ENCODE measurements at regions not wholly inside any gene's neighbourhood (a gene's known extent, or its start where the extent isn't known, plus 50 kb on each side); places are given as distances from the start of the nearest gene placed in this dataset.

DNA sequence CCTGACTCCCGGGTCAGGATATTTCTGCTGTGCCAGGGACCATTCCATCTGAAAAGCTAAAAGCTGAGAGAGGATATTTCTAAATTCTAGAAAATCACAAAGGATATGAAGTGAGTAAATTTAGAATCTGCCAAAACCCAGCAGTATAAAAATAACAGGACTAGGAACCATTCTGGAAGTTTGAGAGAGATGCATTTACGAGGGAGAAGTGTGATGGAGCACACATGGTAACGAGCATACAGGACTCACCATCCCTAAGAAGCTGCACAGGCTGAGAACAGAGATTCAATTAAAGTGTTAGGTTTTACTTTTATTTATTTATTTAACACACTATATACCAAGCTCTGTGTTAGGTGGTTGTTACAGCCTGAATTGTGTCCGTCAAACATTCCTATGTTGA is 116.3 kb downstream of the GLUL start:
- intact Hi-C loops (cut with DNase I), result no loop called here

DNA sequence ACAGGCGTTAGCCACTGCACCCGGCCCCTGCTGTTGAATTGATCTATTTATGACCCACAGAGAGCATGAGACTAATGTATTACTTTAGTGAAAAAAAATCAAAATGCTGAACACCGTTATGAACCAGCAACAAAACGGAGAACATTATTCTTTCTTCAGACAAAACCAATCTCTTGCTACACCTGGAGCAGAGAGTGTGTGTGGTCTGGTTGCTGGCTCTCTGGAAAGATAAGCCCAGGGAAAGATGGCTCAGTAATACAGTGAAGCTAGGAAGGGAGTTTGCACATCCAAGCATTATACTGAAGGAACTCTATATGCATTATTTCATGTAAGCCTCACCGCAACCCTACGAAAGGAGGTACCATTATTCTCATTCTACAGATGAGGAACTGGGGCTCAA is 117.0 kb downstream of the GLUL start:
- H3K4me1 ChIP-seq (ENCODE audit: control insufficient read depth in 2 of 3, insufficient read depth in 2 of 3, low read depth in 1 of 3, low read length in 3 of 3), result no peaks in the 10 kb centered on the region
- DNase-seq (no peak), FAIRE-seq (no peak)
- intact Hi-C loops (cut with DNase I), result no loop called here
- H3K27me3 ChIP-seq (ENCODE audit: control insufficient read depth, insufficient read depth, low read length), result no peaks in the 10 kb centered on the region
- no peaks in the 10 kb centered on the region for H3K36me3 ChIP-seq (ENCODE audit: control insufficient read depth in 2 of 3, insufficient read depth in 3 of 3, low read length in 3 of 3)
- TF ChIP-seq, protein P1, sequence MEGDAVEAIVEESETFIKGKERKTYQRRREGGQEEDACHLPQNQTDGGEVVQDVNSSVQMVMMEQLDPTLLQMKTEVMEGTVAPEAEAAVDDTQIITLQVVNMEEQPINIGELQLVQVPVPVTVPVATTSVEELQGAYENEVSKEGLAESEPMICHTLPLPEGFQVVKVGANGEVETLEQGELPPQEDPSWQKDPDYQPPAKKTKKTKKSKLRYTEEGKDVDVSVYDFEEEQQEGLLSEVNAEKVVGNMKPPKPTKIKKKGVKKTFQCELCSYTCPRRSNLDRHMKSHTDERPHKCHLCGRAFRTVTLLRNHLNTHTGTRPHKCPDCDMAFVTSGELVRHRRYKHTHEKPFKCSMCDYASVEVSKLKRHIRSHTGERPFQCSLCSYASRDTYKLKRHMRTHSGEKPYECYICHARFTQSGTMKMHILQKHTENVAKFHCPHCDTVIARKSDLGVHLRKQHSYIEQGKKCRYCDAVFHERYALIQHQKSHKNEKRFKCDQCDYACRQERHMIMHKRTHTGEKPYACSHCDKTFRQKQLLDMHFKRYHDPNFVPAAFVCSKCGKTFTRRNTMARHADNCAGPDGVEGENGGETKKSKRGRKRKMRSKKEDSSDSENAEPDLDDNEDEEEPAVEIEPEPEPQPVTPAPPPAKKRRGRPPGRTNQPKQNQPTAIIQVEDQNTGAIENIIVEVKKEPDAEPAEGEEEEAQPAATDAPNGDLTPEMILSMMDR (IDR thresholded peaks at IDR 0.05; ENCODE audit: borderline replicate concordance, extremely low read depth, insufficient read depth), result no peak
- H3K9me3 ChIP-seq (ENCODE audit: control insufficient read depth in 2 of 3, insufficient read depth in 1 of 3, low read length in 3 of 3), result no peaks in the 10 kb centered on the region
- no peak overlapping the region for H3K4me3 ChIP-seq (ENCODE audit: low read length in 3 of 3)
- no peak overlapping the region for H3K27ac ChIP-seq (ENCODE audit: low read depth in 2 of 2, low read length in 2 of 2)
- no peak overlapping the region for H3K9ac ChIP-seq (ENCODE audit: low read length in 3 of 3)

More for the DNA sequence above, 116.3 kb downstream of the GLUL start:
- no peaks in the 10 kb centered on the region for H3K36me3 ChIP-seq (ENCODE audit: control insufficient read depth in 2 of 3, insufficient read depth in 3 of 3, low read length in 3 of 3)
- H3K4me3 ChIP-seq (ENCODE audit: low read length in 3 of 3), result no peak overlapping the region
- no peaks in the 10 kb centered on the region for H3K9me3 ChIP-seq (ENCODE audit: control insufficient read depth in 2 of 3, insufficient read depth in 1 of 3, low read length in 3 of 3)
- H3K27ac ChIP-seq (ENCODE audit: low read depth in 2 of 2, low read length in 2 of 2), result no peak overlapping the region
- no peaks in the 10 kb centered on the region for H3K27me3 ChIP-seq (ENCODE audit: control insufficient read depth, insufficient read depth, low read length)
- H3K9ac ChIP-seq (ENCODE audit: low read length in 3 of 3), result no peak overlapping the region
- no peak for FAIRE-seq
- DNase-seq, result no peak
- TF ChIP-seq, protein P1 (IDR thresholded peaks at IDR 0.05; ENCODE audit: borderline replicate concordance, extremely low read depth, insufficient read depth), result no peak
- no peaks in the 10 kb centered on the region for H3K4me1 ChIP-seq (ENCODE audit: control insufficient read depth in 2 of 3, insufficient read depth in 2 of 3, low read depth in 1 of 3, low read length in 3 of 3)

DNA sequence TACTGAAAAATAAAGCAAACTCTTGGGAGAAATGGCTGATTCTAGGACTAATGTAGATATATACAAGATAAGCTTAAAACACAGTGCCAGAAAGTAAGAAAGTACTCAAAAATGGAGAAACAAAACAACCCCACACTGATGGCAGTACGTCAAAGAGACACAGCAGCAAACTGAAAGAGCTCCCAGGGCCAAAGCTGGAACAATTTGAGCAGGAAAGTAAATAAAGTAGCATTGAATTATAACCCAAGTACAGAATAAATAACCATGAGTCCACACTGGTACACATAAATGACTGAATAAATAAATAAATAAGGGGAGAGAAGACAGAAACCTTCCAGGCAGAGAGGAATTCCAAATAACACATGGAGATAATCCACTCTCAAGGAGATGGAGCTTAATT is 120.9 kb downstream of the GLUL start:
- H3K27ac ChIP-seq (ENCODE audit: low read depth in 2 of 2, low read length in 2 of 2), result no peak overlapping the region
- H3K9ac ChIP-seq (ENCODE audit: low read length in 3 of 3), result no peak overlapping the region
- no peak overlapping the region for H3K4me3 ChIP-seq (ENCODE audit: low read length in 3 of 3)
- no peaks in the 10 kb centered on the region for H3K9me3 ChIP-seq (ENCODE audit: control insufficient read depth in 2 of 3, insufficient read depth in 1 of 3, low read length in 3 of 3)
- H3K36me3 ChIP-seq (ENCODE audit: control insufficient read depth in 2 of 3, insufficient read depth in 3 of 3, low read length in 3 of 3), result no peaks in the 10 kb centered on the region
- TF ChIP-seq, protein P1 (IDR thresholded peaks at IDR 0.05; ENCODE audit: borderline replicate concordance, extremely low read depth, insufficient read depth), result no peak
- H3K27me3 ChIP-seq (ENCODE audit: control insufficient read depth, insufficient read depth, low read length), result no peaks in the 10 kb centered on the region
- DNase-seq, result no peak
- no peak for FAIRE-seq
- intact Hi-C loops (cut with DNase I), result no loop called here
- H3K4me1 ChIP-seq (ENCODE audit: control insufficient read depth in 2 of 3, insufficient read depth in 2 of 3, low read depth in 1 of 3, low read length in 3 of 3), result no peaks in the 10 kb centered on the region

DNA sequence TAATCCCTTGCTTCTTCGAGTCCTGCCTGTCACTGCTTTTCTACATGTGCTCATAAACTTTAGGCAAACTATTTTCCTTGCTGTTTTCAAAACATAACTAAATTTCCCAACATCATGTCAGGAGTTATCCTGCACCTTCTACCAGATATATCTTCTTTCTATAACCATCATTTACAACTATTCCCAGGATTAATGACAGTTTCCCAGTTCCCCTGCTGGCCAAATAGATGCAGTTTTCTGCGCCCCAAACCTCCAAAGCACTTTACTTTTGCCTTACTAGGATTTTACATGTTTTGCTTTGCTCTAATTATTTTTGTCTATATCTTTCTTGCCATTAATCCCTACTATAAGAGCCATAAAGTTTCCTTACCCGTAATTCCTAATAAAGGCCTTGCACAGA is 122.5 kb downstream of the GLUL start:
- TF ChIP-seq, protein P1 (IDR thresholded peaks at IDR 0.05; ENCODE audit: borderline replicate concordance, extremely low read depth, insufficient read depth), result no peak
- Histone ChIP-seq H3K27me3 (ENCODE audit: control insufficient read depth, insufficient read depth, low read length) (no peaks in the 10 kb centered on the region), H3K4me3 (ENCODE audit: low read length in 3 of 3) (no peak overlapping the region), H3K36me3 (ENCODE audit: control insufficient read depth in 2 of 3, insufficient read depth in 3 of 3, low read length in 3 of 3) (no peaks in the 10 kb centered on the region), H3K9ac (ENCODE audit: low read length in 3 of 3) (no peak overlapping the region), H3K27ac (ENCODE audit: low read depth in 2 of 2, low read length in 2 of 2) (no peak overlapping the region), H3K4me1 (ENCODE audit: control insufficient read depth in 2 of 3, insufficient read depth in 2 of 3, low read depth in 1 of 3, low read length in 3 of 3) (no peaks in the 10 kb centered on the region), H3K9me3 (ENCODE audit: control insufficient read depth in 2 of 3, insufficient read depth in 1 of 3, low read length in 3 of 3) (no peaks in the 10 kb centered on the region)
- FAIRE-seq (no peak), DNase-seq (no peak)
- intact Hi-C loops (cut with DNase I), result no loop called here

Data from kidney (tissue), 13 donors.